Caco-2 (cell line): ENCODE measurements at regions not wholly inside any gene's neighbourhood (a gene's known extent, or its start where the extent isn't known, plus 50 kb on each side); places are given as distances from the start of the nearest gene placed in this dataset.

Experiments used
- BruUV-seq: library from RNA; stranded (reverse); fragments of 400-500 nt; replicated peaks from 2 replicates; lab custom pipeline; 2021; lab: Mats Ljungman, UMichigan
- CTCF ChIA-PET: fragments of 300-600 bp; sonication (Branson Sonifier 250); formaldehyde crosslinking; loops from one replicate; lab custom pipeline; 2022; ENCODE audit warnings: antibody characterized with exemption; lab: Charles Lee
- POLR2A ChIA-PET: fragments of 300-600 bp; sonication (Branson Sonifier 250); formaldehyde crosslinking; loops from one replicate; lab custom pipeline; 2022; ENCODE audit warnings: antibody characterized with exemption; lab: Charles Lee
- DNase-seq, 2 experiments: peaks; one replicate each; pipeline versions ENCODE4 v3.0.0 to v3.0.0-alpha.2; 2020 to 2022
- H3K27me3 ChIP-seq: replicated peaks from 2 replicates; pipeline ENCODE4 v1.6.0; 2011; ENCODE audit warnings: low read length; ENCODE audit not compliant: control insufficient read depth, insufficient read depth
- H3K36me3 ChIP-seq: 2 replicates; pipeline ENCODE4 v1.5.1; 2011; ENCODE audit warnings: low read length; ENCODE audit not compliant: control insufficient read depth, insufficient read depth
- H3K4me1 ChIP-seq: fragments of 250-450 bp; sonication (Bioruptor Pico); 2 replicates; pipeline ENCODE4 v1.5.1; 2020; ENCODE audit warnings: mild to moderate bottlenecking
- H3K4me3 ChIP-seq: 2 replicates; pipeline ENCODE4 v1.5.1; 2011; ENCODE audit warnings: low read depth, mild to moderate bottlenecking, control low read depth, low read length
- H3K9me3 ChIP-seq: fragments of 250-450 bp; sonication (Bioruptor Pico); 2 replicates; pipeline ENCODE4 v1.5.1; 2020; ENCODE audit warnings: mild to moderate bottlenecking, moderate library complexity
- H3K27ac Mint-ChIP-seq: one replicate; pipeline ENCODE4 v1.8.0; 2022; ENCODE audit warnings: mixed read lengths; ENCODE audit not compliant: unreplicated experiment
- H3K27me3 Mint-ChIP-seq: one replicate; pipeline ENCODE4 v1.8.0; 2022; ENCODE audit warnings: mixed read lengths; ENCODE audit not compliant: insufficient read depth, unreplicated experiment
- H3K36me3 Mint-ChIP-seq: one replicate; pipeline ENCODE4 v1.8.0; 2022; ENCODE audit warnings: mild to moderate bottlenecking, mixed read lengths; ENCODE audit not compliant: insufficient read depth, unreplicated experiment
- H3K4me1 Mint-ChIP-seq: one replicate; pipeline ENCODE4 v1.8.0; 2022; ENCODE audit warnings: low read depth, mixed read lengths; ENCODE audit not compliant: unreplicated experiment
- H3K4me3 Mint-ChIP-seq: one replicate; pipeline ENCODE4 v1.8.0; 2022; ENCODE audit warnings: mild to moderate bottlenecking, moderate library complexity, mixed read lengths; ENCODE audit not compliant: unreplicated experiment
- H3K9me3 Mint-ChIP-seq: one replicate; pipeline ENCODE4 v1.8.0; 2022; ENCODE audit warnings: mixed read lengths; ENCODE audit not compliant: unreplicated experiment
- CTCF ChIP-seq, 2 experiments: fragments of 200-600 bp in 1 of 2; IDR thresholded peaks; 1 replicate in 1 of 2; 2 replicates in 1 of 2; pipeline versions ENCODE4 v1.5.1 to v1.8.0; 2011 to 2022; ENCODE audit warnings: antibody characterized with exemption in 1 of 2, control low read depth in 1 of 2, inconsistent platforms in 1 of 2, low read depth in 1 of 2, low read length in 1 of 2, mild to moderate bottlenecking in 1 of 2, moderate library complexity in 1 of 2; ENCODE audit not compliant: insufficient read depth in 1 of 2, severe bottlenecking in 1 of 2, unreplicated experiment in 1 of 2
- intact Hi-C: fragments of 100-400 bp; cut with micrococcal nuclease; formaldehyde crosslinking; loops from one replicate; pipeline ENCODE4 v1.10.0; 2022; ENCODE audit not compliant: unreplicated experiment

GRCh38 chr15:62500325-62500724 lies 335.2 kb upstream of the C2CD4B start:
- Histone ChIP-seq H3K36me3 (no peaks in the 10 kb centered on the region; the same call in 1 of the 2 replicates), H3K9me3 (no peaks in the 10 kb centered on the region), H3K27me3 (no peaks in the 10 kb centered on the region), H3K4me3 (no peak overlapping the region), H3K4me1 (peaks cover 71% of the 10 kb centered on the region)
- CTCF ChIA-PET = no interaction called here
- H3K36me3 Mint-ChIP-seq = peaks cover 18% of the 10 kb centered on the region
- no TSS peak for BruUV-seq
- H3K4me1 Mint-ChIP-seq = peaks cover 58% of the 10 kb centered on the region
- POLR2A ChIA-PET = no interaction called here
- TF ChIP-seq CTCF (IDR thresholded peaks at IDR 0.05; ENCODE audit: insufficient read depth in 1 of 2, low read depth in 1 of 2, low read length in 1 of 2, severe bottlenecking in 1 of 2, unreplicated experiment in 1 of 2) = no peak
- no peaks in the 10 kb centered on the region for H3K27me3 Mint-ChIP-seq
- peaks cover 9% of the 10 kb centered on the region for H3K9me3 Mint-ChIP-seq
- H3K27ac Mint-ChIP-seq = no peak overlapping the region
- DNase-seq = no peak
- intact Hi-C loops = no loop called here
- no peak overlapping the region for H3K4me3 Mint-ChIP-seq

- Mint-ChIP-seq H3K4me1 (peaks cover 52% of the 10 kb centered on the region), H3K27ac (peak overlapping the region; percentile 37)
- POLR2A ChIA-PET = no interaction called here
Observed at GRCh38 chr15:62502451-62502850, 337.4 kb upstream of the C2CD4B start.

GRCh38 chr15:62503451-62503850 lies 338.4 kb upstream of the C2CD4B start:
- Histone ChIP-seq H3K4me1 (peaks cover 70% of the 10 kb centered on the region), H3K27me3 (no peaks in the 10 kb centered on the region), H3K9me3 (no peaks in the 10 kb centered on the region), H3K36me3 (no peaks in the 10 kb centered on the region; the same call in 1 of the 2 replicates), H3K4me3 (no peak overlapping the region)
- ChIA-PET POLR2A (no interaction called here), CTCF (no interaction called here)
- H3K9me3 Mint-ChIP-seq = peaks cover 9% of the 10 kb centered on the region
- no peak for TF ChIP-seq CTCF (IDR thresholded peaks at IDR 0.05; ENCODE audit: insufficient read depth in 1 of 2, low read depth in 1 of 2, low read length in 1 of 2, severe bottlenecking in 1 of 2, unreplicated experiment in 1 of 2)
- peaks cover 46% of the 10 kb centered on the region for H3K4me1 Mint-ChIP-seq
- peak overlapping the region; percentile 94 for H3K27ac Mint-ChIP-seq
- intact Hi-C loops = no loop called here
- H3K36me3 Mint-ChIP-seq = peaks cover 11% of the 10 kb centered on the region
- no TSS peak for BruUV-seq
- no peak overlapping the region for H3K4me3 Mint-ChIP-seq
- DNase-seq = no peak
- no peaks in the 10 kb centered on the region for H3K27me3 Mint-ChIP-seq

More at GRCh38 chr15:62502451-62502850, 337.4 kb upstream of the C2CD4B start:
- no peaks in the 10 kb centered on the region for H3K9me3 ChIP-seq
- no peak for DNase-seq
- H3K36me3 Mint-ChIP-seq = peaks cover 11% of the 10 kb centered on the region
- no peak overlapping the region for H3K4me3 Mint-ChIP-seq
- H3K4me1 ChIP-seq = peaks cover 72% of the 10 kb centered on the region
- peaks cover 9% of the 10 kb centered on the region for H3K9me3 Mint-ChIP-seq
- no peaks in the 10 kb centered on the region for H3K27me3 Mint-ChIP-seq
- intact Hi-C loops = no loop called here
- H3K4me3 ChIP-seq = no peak overlapping the region
- TF ChIP-seq CTCF (IDR thresholded peaks at IDR 0.05; ENCODE audit: insufficient read depth in 1 of 2, low read depth in 1 of 2, low read length in 1 of 2, severe bottlenecking in 1 of 2, unreplicated experiment in 1 of 2) = no peak
- CTCF ChIA-PET = no interaction called here
- H3K36me3 ChIP-seq = no peaks in the 10 kb centered on the region; the same call in 1 of the 2 replicates
- no peaks in the 10 kb centered on the region for H3K27me3 ChIP-seq
- no TSS peak for BruUV-seq
